Stimulated activated CD8-positive, alpha-beta memory T cell treated with anti-CD3 and anti-CD28 coated beads, Interleukin-15, amount 100 ng/mL, for 4 hours (primary cell): ENCODE measurements at regions not wholly inside any gene's neighbourhood (a gene's known extent, or its start where the extent isn't known, plus 50 kb on each side); places are given as distances from the start of the nearest gene placed in this dataset.

ENCODE experiments used
- DNase-seq, 2 donors: peaks; one replicate each; pipeline ENCODE4 v3.0.0-alpha.2; 2020; ENCODE audit warnings: low read depth in 2 of 2

- no peak for DNase-seq
Observed at GRCh38 chr13:73757481-73758233, 376.5 kb downstream of the KLF12 start.

DNA sequence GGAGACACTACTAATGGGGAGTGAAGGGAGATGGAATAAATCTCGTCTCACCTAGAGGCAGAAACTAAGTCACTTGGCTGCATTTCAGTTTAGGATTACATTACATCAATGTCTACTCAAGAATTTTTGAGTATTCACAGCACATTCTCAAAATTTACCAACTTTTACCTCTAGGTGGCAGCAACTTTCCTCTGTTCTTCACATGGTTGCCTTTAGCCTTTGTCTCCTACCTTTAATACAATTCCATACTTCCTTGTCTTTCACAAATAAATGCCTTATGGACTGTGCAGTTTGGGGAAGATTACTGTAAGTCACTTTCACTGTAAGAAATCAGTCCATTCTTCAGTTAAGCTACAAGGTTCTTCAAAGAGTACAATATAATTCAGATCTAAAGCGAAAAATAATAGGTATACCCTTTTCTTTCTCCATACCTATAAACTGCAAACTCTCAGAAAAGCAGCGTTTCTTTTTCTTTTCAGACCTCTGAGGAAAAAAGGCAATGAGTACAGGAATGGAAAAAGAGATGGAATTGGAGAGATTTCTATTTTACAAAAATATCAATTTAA, 379.4 kb downstream of the KLF12 start:
- DNase-seq = no peak

- DNase-seq = no peak
Observed at GRCh38 chr13:73754241-73754640, 380.0 kb downstream of the KLF12 start.

- no peak for DNase-seq
Observed at GRCh38 chr13:73751290-73751689, 382.9 kb downstream of the KLF12 start.

GRCh38 chr13:73748404-73748803, 385.8 kb downstream of the KLF12 start:
- DNase-seq = no peak

GRCh38 chr13:73745190-73745589, 389.0 kb downstream of the KLF12 start:
- DNase-seq = no peak

DNA sequence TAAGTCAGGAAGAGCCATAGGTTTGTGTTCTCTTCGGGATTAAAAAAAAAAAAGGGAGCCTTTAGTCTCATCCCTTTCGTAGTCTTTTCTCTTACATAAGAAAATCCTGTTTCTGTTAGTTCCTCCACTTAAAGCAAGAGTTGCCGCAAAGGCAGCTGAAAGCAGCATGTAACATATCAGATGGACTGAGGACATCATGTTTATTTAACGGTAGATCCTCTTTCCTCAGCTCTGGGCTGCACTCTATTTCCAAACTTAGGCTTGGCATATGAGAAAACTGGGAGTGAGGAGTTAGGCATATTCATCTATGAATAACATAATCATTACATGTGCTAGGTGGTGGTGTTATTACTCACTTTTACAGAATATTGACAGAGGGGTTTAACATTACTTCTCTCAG, 391.2 kb downstream of the KLF12 start:
- no peak for DNase-seq

DNA sequence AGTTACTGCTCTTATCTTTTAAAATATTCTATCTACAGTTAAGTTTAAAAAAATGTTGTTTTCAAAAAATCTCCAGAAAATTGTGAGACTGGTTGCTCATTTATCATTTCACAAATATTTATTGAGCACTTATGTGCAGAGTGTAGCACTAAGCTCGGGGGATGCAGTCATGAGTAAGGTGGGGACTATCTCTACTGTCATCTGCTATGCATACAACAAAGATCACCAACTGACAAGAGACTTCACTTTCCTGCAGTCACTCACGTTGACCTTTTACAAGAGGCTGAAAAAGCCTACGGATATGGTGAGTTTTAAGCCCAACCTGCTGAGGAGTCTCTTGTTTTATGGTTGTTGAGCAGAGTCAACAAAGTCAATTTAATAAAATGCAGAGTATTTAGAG, 392.5 kb downstream of the KLF12 start:
- DNase-seq = no peak

- no peak for DNase-seq
Observed at GRCh38 chr13:73741111-73741510, 393.1 kb downstream of the KLF12 start.

DNA sequence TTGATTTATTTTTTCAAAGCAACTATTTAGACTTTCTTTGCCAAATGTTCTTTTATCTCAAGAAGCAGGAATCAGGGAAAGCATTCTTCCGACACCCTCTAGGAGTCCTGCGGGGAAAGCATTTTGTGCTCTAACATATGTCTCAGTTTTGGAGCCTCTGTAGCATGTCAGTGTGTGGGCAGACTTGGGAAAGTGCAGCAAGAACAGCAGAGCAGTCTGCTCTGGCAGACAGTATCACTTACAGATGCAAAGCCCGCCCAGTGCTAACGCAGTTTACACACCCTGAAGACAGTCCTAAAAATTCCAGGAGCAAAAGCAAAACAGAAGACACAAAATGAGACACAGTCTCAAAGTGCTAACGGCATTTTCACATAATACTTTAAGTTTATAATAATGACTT, 393.5 kb downstream of the KLF12 start:
- DNase-seq = no peak

- no peak for DNase-seq
Observed at GRCh38 chr13:73739394-73739793, 394.8 kb downstream of the KLF12 start.

- no peak for DNase-seq
Observed at GRCh38 chr13:73738626-73739025, 395.6 kb downstream of the KLF12 start.

DNA sequence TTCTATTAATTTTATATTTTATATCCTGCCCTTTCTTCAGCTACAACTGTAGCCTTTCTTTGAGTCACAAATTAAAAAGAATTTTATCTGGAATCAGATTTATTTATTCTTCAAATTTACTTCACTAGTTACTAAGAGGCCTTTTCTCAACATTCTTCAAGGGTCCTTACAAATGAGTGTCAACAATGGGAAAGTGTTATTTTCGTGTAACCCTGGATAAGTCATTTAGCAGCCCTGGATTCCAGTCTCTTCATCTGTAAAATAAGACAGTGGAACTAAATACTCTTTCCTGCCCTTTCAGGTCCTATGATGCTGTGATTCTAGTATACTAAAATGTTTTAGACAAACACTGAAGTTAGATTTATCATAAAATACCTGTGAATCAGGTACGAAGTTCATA, 397.0 kb downstream of the KLF12 start:
- no peak for DNase-seq

DNA sequence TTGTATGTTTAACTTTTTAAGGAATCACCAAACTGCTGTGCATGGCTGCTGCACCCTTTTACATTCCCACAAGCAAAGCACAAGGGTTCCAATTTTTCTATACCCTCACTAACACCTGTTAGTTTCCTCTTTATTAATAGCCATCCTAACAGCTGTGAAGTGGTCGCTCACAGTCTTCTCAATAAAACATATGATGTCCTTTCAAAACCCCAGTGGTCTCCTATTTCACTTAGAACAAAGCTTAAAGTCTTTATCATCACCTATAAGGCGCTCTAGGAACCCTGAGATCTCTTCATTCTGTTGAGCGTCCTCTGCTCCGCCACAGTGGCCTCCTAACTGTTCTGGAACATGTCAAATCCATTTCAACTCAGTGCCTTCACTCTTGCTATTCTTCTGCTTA, 400.5 kb downstream of the KLF12 start:
- DNase-seq = no peak

DNA sequence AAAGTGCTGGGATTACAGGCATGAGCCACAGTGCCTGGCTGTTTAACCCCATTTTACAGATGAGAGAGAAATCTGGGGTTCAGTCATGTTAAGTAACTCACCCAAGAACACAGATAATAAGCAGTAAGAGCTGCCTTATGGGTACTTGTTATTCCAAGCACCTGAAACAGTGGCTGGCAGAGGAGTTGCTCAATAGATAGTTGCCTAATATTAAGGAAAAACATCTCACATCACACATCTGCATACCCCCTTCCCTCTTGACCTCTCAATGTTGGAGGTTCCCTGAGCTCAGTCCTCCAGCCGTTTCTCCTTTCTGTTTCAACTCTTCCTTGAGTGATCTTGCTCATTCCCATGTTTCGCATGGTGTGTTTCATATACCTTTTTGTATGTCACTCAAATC, 401.9 kb downstream of the KLF12 start:
- no peak for DNase-seq

- no peak for DNase-seq
Observed at GRCh38 chr13:73731564-73731963, 402.6 kb downstream of the KLF12 start.

DNA sequence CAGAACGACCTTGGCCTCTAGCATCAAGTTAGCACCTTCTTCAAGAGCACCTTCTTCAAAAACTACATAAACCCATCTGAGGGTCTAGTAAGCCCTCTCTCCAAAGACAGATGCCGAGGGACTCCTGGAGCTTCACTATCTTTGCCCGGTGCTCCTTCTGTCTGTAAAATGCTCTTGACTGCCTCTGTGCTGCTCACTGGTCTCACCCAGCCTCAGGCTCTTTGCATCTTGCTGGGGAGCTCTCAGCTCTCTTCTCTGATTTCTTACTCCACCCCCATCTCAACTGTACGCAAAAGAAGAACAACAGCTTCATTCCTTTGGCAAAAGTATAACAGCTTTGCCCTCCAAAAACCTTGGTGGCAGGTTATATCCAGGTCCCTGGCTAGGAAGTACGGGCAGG, 404.2 kb downstream of the KLF12 start:
- DNase-seq = no peak

DNA sequence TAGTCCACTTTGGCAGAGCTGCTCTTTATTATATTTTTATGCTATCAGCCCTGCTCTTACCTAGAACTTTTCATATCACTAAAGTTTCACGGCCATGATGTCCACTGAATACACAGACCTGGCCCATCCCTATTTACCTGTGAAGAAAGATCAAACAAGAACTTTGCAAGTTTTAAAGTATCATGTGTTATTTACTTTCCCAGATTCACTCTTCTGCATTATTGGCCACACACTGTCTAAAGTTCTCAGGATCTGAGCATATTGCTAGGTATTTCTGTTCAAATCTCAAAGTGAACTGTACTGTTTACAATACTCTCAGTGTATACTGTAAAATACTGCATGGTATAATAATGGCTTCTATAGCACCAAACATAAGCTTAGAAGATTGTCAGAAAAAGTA, 405.2 kb downstream of the KLF12 start:
- DNase-seq = no peak

DNA sequence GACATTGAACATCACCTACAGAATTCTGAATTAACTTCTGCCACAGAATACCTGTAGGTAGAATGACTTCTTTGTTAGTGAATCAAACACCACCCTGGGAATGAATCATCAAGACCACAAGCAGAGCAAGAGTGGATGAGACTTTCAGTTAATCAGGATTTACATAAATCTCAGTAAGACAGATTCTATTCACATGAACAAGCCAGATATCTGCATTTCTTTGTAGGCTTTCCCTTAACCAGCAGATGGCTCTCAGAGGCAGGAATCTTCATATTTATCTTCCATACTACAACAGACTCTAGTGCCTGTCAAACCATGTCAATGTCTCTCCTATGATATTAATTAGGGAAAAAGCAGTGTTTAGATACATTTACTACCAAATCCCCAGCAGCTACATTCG, 412.1 kb downstream of the KLF12 start:
- no peak for DNase-seq

GRCh38 chr13:73721571-73721970, 412.6 kb downstream of the KLF12 start:
- no peak for DNase-seq

- no peak for DNase-seq
Observed at GRCh38 chr13:73720216-73720840, 413.9 kb downstream of the KLF12 start.

- no peak for DNase-seq
Observed at GRCh38 chr13:73718246-73718645, 416.0 kb downstream of the KLF12 start.

DNA sequence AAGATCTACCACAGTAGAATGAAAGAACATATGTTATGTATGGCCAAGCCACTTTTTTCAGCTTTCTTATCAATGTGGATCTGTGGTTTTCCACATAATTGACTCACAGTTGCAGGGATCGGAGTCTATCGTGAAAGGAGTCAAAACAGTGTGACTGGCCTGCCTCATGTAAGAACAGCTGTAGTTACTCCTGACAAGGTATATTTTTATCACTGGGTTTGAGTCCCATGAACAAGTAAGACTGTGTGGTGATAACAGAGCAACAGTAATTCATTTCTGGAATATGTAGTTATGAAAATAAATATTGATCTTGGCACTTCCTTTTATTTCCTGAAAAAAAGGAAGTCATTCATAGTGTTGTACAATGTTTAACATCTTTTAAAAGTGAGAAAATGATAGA, 416.6 kb downstream of the KLF12 start:
- DNase-seq = no peak
